GM21360 (cell line): ENCODE measurements at regions not wholly inside any gene's neighbourhood (a gene's known extent, or its start where the extent isn't known, plus 50 kb on each side); places are given as distances from the start of the nearest gene placed in this dataset.
A peak's percentile ranks its signal among the peaks of the same experiment; 100 is the strongest.
"Not testable (repeated sequence)": the region's sequence is repeated elsewhere in the genome, so short reads cannot be mapped to it uniquely, and the experiment has no call there.

Experiments used
- ATAC-seq: cut with Tn5 transposase; IDR thresholded peaks from one replicate; pipeline ENCODE4 v1.9.1; 2021; ENCODE audit warnings: mild to moderate bottlenecking, moderate library complexity; ENCODE audit not compliant: unreplicated experiment

- not testable (repeated sequence) for ATAC-seq
Measured at GRCh38 chr2:89246620-89247019, 555.1 kb downstream of the RPIA start.

GRCh38 chr2:89255013-89255412 is 563.5 kb downstream of the RPIA start:
- not testable (repeated sequence) for ATAC-seq

- ATAC-seq, result not testable (repeated sequence)
Measured at GRCh38 chr2:89273443-89273842, 582.0 kb downstream of the RPIA start.

- ATAC-seq, result not testable (repeated sequence)
Measured at GRCh38 chr2:89280536-89280935, 589.1 kb downstream of the RPIA start.

GRCh38 chr2:89286448-89287080 is 595.1 kb downstream of the RPIA start:
- ATAC-seq, result not testable (repeated sequence)

GRCh38 chr2:89287084-89287483 is 595.6 kb downstream of the RPIA start:
- not testable (repeated sequence) for ATAC-seq

- ATAC-seq, result not testable (repeated sequence)
Measured at GRCh38 chr2:89291717-89292298, 600.3 kb downstream of the RPIA start.

- ATAC-seq, result not testable (repeated sequence)
Measured at GRCh38 chr2:89293399-89293798, 601.9 kb downstream of the RPIA start.

- ATAC-seq, result not testable (repeated sequence)
Measured at GRCh38 chr2:89294335-89294734, 602.9 kb downstream of the RPIA start.

- ATAC-seq, result not testable (repeated sequence)
Measured at GRCh38 chr2:89296820-89297398, 605.4 kb downstream of the RPIA start.

- ATAC-seq, result peak; percentile 52
Measured at GRCh38 chr2:89299196-89299595, 607.7 kb downstream of the RPIA start.

- not testable (repeated sequence) for ATAC-seq
Measured at GRCh38 chr2:89305623-89306022, 614.1 kb downstream of the RPIA start.

GRCh38 chr2:89306869-89307637 is 615.6 kb downstream of the RPIA start:
- ATAC-seq, result not testable (repeated sequence)

- ATAC-seq, result peak; percentile 63
Measured at GRCh38 chr2:89318990-89319389, 627.5 kb downstream of the RPIA start.

- ATAC-seq, result not testable (repeated sequence)
Measured at GRCh38 chr2:89325894-89326293, 634.4 kb downstream of the RPIA start.

- ATAC-seq, result not testable (repeated sequence)
Measured at GRCh38 chr2:89326455-89326854, 635.0 kb downstream of the RPIA start.

GRCh38 chr2:89328790-89329189 is 637.3 kb downstream of the RPIA start:
- ATAC-seq, result not testable (repeated sequence)
